ENCODE measurements at regions not wholly inside any gene's neighbourhood (a gene's known extent, or its start where the extent isn't known, plus 50 kb on each side); places are given as distances from the start of the nearest gene placed in this dataset.

GRCh38 chr11:134528453-134528852 is 116.4 kb upstream of the B3GAT1 start:
- Histone ChIP-seq H3K79me1 (ENCODE audit: insufficient read depth, low read depth, low read length, poor library complexity, severe bottlenecking) (no peaks in the 10 kb centered on the region), H3K27ac (ENCODE audit: insufficient read length, low read depth, low read length) (no peak overlapping the region), H3K56ac (ENCODE audit: insufficient read length, low read depth, low read length) (no peak overlapping the region), H3K9ac (ENCODE audit: extremely low read depth, insufficient read length, low read length) (no peak overlapping the region), H4K5ac (ENCODE audit: insufficient read length, low read depth, low read length) (no peak overlapping the region), H3K23me2 (ENCODE audit: insufficient read length, low read depth, low read length, poor library complexity, severe bottlenecking) (no peaks in the 10 kb centered on the region), H2BK12ac (ENCODE audit: insufficient read length, low read depth, low read length) (no peak overlapping the region), H4K8ac (replicated peaks; ENCODE audit: insufficient read length, low read depth, low read length) (no peak overlapping the region), H3K14ac (ENCODE audit: insufficient read depth, low read length) (no peak overlapping the region), H4K20me1 (ENCODE audit: control insufficient read depth, insufficient read depth, insufficient read length) (no peaks in the 10 kb centered on the region), H2BK15ac (ENCODE audit: low read depth, low read length) (no peak overlapping the region), H2BK20ac (ENCODE audit: low read depth, low read length, poor library complexity, severe bottlenecking) (no peak overlapping the region), H3K4me1 (ENCODE audit: insufficient read depth, low read length) (no peaks in the 10 kb centered on the region), H3K4me2 (ENCODE audit: insufficient read depth, insufficient read length, low read length) (no peak overlapping the region), H3K18ac (ENCODE audit: insufficient read length, low read depth, low read length) (no peak overlapping the region), H2AK5ac (ENCODE audit: insufficient read length, low read length) (no peak overlapping the region), H3K4ac (ENCODE audit: low read depth, low read length) (no peak overlapping the region), H3T11ph (ENCODE audit: low read length) (no peak overlapping the region), H2BK5ac (ENCODE audit: insufficient read length, low read length) (no peak overlapping the region), H2BK120ac (ENCODE audit: low read depth, low read length, poor library complexity, severe bottlenecking) (no peak overlapping the region), H3K23ac (ENCODE audit: insufficient read length, low read depth, low read length) (no peak overlapping the region), H3K27me3 (ENCODE audit: insufficient read depth, low read length) (no peaks in the 10 kb centered on the region), H3K9me3 (ENCODE audit: control insufficient read depth, low read depth, low read length) (no peaks in the 10 kb centered on the region), H4K91ac (ENCODE audit: insufficient read length, low read depth, low read length) (no peak overlapping the region), H2AFZ (ENCODE audit: low read length) (no peak overlapping the region), H3K79me2 (ENCODE audit: insufficient read depth, low read length) (no peaks in the 10 kb centered on the region)
- WGBS (ENCODE audit: extremely low coverage, insufficient read length, low lambda C conversion rate), result no CpG with 5 or more reads among the region's 8 CpGs
- DNase-seq, result peak; percentile 17
- Mint-ChIP-seq H3K36me3 (ENCODE audit: insufficient read depth in 1 of 3, low read depth in 3 of 3) (no peaks in the 10 kb centered on the region; a peak in 1 of 7 replicates), H3K4me3 (no peak overlapping the region), H3K4me1 (peaks cover 17 to 29% of the 10 kb centered on the region in 2 experiments), H3K9me3 (no peaks in the 10 kb centered on the region), H3K27ac (no peak overlapping the region; a peak in 1 of 7 replicates), H3K27me3 (ENCODE audit: low read depth) (peaks cover 2% of the 10 kb centered on the region)
- no peak for TF ChIP-seq CTCF (conservative IDR thresholded peaks at IDR 0.05)
